Hepatocyte (in vitro differentiated cells): ENCODE measurements at regions not wholly inside any gene's neighbourhood (a gene's known extent, or its start where the extent isn't known, plus 50 kb on each side); places are given as distances from the start of the nearest gene placed in this dataset.

ENCODE experiments used
- DNase-seq: peaks from one replicate; pipeline ENCODE4 v3.0.0-alpha.2; 2016; ENCODE audit warnings: low spot score
- H2AFZ ChIP-seq: fragments of 200-600 bp; sonication (generic); 2 replicates; pipeline ENCODE4 v1.6.0; 2016; ENCODE audit warnings: antibody characterized with exemption, mild to moderate bottlenecking
- H3K27ac ChIP-seq: fragments of 200-600 bp; sonication (generic); 2 replicates; pipeline ENCODE4 v1.5.1; 2016; ENCODE audit warnings: mild to moderate bottlenecking
- H3K27me3 ChIP-seq: fragments of 200-600 bp; sonication (generic); 2 replicates; pipeline ENCODE4 v1.6.1; 2016
- H3K36me3 ChIP-seq: fragments of 200-600 bp; sonication (generic); replicated peaks from 2 replicates; pipeline ENCODE4 v1.5.1; 2016; ENCODE audit warnings: low read depth; ENCODE audit not compliant: insufficient read depth
- H3K4me1 ChIP-seq: fragments of 200-600 bp; sonication (generic); 2 replicates; pipeline ENCODE4 v1.5.1; 2016; ENCODE audit warnings: mild to moderate bottlenecking, moderate library complexity; ENCODE audit not compliant: insufficient read depth
- H3K4me2 ChIP-seq: fragments of 200-600 bp; sonication (generic); 2 replicates; pipeline ENCODE4 v1.6.0; 2016
- H3K4me3 ChIP-seq: fragments of 200-600 bp; sonication (generic); 2 replicates; pipeline ENCODE4 v1.5.1; 2016; ENCODE audit warnings: mild to moderate bottlenecking
- H3K79me2 ChIP-seq: fragments of 200-600 bp; sonication (generic); 2 replicates; pipeline ENCODE4 v1.6.0; 2017; ENCODE audit warnings: mild to moderate bottlenecking
- H3K9me2 ChIP-seq: fragments of 200-600 bp; sonication (generic); replicated peaks from 2 replicates; pipeline ENCODE4 v1.6.0; 2017; ENCODE audit warnings: mild to moderate bottlenecking; ENCODE audit not compliant: insufficient read depth
- H3K9me3 ChIP-seq: fragments of 200-600 bp; sonication (generic); 2 replicates; pipeline ENCODE4 v1.5.1; 2016; ENCODE audit warnings: low read depth, mild to moderate bottlenecking
- H4K20me1 ChIP-seq: fragments of 200-600 bp; sonication (generic); 2 replicates; pipeline ENCODE4 v1.6.0; 2016; ENCODE audit warnings: mild to moderate bottlenecking; ENCODE audit not compliant: insufficient read depth, poor library complexity, severe bottlenecking
- EZH2 ChIP-seq: fragments of 200-600 bp; sonication (generic); IDR thresholded peaks from 2 replicates; pipeline ENCODE4 v1.6.1; 2016; ENCODE audit warnings: antibody characterized with exemption, mild to moderate bottlenecking, borderline replicate concordance
- EZH2phosphoT487 ChIP-seq: fragments of 200-600 bp; sonication (generic); IDR thresholded peaks from one replicate; pipeline ENCODE4 v1.6.1; 2018; ENCODE audit warnings: antibody characterized with exemption, mild to moderate bottlenecking, low read depth, moderate library complexity; ENCODE audit not compliant: unreplicated experiment, severe bottlenecking
- WGBS: methylation state at CpG from one replicate; pipeline ENCODE4 v1.1.6; 2016; ENCODE audit warnings: low lambda C conversion rate; ENCODE audit errors: missing lambda C conversion rate; 5-methylcytosine and 5-hydroxymethylcytosine counted together
- TF ChIP-seq, protein P1 (sequence below): fragments of 200-600 bp; sonication (generic); IDR thresholded peaks from 2 replicates; pipeline ENCODE4 v1.5.1; 2016; ENCODE audit warnings: antibody characterized with exemption, mild to moderate bottlenecking; ENCODE audit not compliant: poor library complexity

DNA sequence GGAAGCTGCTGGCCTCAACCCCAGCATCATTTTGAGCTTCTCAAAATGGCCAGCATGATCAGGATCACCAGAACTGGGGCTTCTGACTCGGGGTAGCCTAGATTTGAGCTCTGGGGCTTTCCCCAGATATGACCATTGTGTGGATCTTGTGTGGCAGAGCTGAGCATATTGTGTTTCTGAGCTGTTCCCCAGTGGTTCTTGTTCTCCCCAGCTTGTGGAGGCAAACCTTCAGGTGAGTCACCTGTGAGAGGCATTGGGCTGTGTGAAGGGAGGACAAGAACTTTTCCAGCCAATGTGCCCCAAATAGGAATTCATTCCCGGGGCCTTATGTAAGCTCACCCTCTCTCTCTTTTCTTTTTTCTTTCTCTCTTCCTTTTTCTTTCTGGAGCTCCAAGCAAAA, 80.7 kb upstream of the PITX1 start:
- Histone ChIP-seq H3K36me3 (no peaks in the 10 kb centered on the region), H3K27ac (no peak overlapping the region), H3K9me2 (no peaks in the 10 kb centered on the region), H3K4me2 (no peak overlapping the region), H3K27me3 (no peaks in the 10 kb centered on the region), H2AFZ (no peak overlapping the region), H3K4me1 (peaks cover 15% of the 10 kb centered on the region), H4K20me1 (no peaks in the 10 kb centered on the region), H3K4me3 (no peak overlapping the region), H3K79me2 (no peaks in the 10 kb centered on the region), H3K9me3 (no peaks in the 10 kb centered on the region)
- no peak for TF ChIP-seq EZH2phosphoT487
- TF ChIP-seq EZH2 = no peak
- 89% methylated on average over 2 of the region's 2 CpGs for WGBS
- no peak for DNase-seq

DNA sequence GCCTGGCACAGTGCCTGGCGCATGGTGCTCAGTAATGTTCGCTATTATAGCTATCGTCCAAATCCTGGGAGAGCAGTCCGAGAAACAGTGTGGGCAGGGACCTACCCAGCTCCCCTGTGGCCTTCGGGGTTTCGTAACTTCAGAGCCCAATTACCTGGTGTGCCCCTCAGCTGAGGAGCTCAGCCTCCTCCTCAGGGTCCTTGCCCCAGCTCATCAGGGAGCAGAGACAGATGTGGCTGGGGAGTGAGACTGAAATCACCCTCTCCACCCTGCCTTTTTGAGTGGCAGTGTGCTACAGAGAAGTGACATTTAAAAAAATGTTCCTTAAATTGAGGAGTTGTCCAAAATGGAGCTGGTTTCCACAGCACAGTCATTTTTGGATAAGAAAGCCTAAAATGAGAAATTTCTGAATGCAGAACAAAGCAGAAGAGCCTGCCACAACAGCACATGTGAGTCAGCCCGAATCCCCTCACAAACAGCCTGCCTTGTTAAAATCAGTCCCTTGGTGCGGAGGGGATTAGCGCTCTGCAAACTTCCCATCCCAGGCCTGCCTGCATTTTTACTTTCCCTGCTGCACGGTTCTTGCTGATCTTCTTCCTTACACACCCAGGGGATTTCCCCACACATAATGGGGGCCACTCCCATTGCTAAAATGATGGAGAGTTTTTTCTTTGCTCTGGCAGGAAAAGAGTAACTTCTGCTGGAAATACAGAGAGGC, 78.1 kb upstream of the PITX1 start:
- TF ChIP-seq EZH2phosphoT487 (no peak), EZH2 (no peak)
- TF ChIP-seq, protein P1, sequence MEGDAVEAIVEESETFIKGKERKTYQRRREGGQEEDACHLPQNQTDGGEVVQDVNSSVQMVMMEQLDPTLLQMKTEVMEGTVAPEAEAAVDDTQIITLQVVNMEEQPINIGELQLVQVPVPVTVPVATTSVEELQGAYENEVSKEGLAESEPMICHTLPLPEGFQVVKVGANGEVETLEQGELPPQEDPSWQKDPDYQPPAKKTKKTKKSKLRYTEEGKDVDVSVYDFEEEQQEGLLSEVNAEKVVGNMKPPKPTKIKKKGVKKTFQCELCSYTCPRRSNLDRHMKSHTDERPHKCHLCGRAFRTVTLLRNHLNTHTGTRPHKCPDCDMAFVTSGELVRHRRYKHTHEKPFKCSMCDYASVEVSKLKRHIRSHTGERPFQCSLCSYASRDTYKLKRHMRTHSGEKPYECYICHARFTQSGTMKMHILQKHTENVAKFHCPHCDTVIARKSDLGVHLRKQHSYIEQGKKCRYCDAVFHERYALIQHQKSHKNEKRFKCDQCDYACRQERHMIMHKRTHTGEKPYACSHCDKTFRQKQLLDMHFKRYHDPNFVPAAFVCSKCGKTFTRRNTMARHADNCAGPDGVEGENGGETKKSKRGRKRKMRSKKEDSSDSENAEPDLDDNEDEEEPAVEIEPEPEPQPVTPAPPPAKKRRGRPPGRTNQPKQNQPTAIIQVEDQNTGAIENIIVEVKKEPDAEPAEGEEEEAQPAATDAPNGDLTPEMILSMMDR = no peak
- no peaks in the 10 kb centered on the region for H3K9me3 ChIP-seq
- H3K4me2 ChIP-seq = peak overlapping the region; percentile 9
- no peaks in the 10 kb centered on the region for H3K27me3 ChIP-seq
- H3K4me1 ChIP-seq = peaks cover 15% of the 10 kb centered on the region
- no peak overlapping the region for H3K4me3 ChIP-seq
- no peaks in the 10 kb centered on the region for H4K20me1 ChIP-seq
- H3K79me2 ChIP-seq = no peaks in the 10 kb centered on the region
- 60% methylated on average over 10 of the region's 10 CpGs for WGBS
- H3K27ac ChIP-seq = peak overlapping the region; percentile 41
- DNase-seq = peak; percentile 39
- H3K9me2 ChIP-seq = no peaks in the 10 kb centered on the region
- H3K36me3 ChIP-seq = no peaks in the 10 kb centered on the region
- no peak overlapping the region for H2AFZ ChIP-seq

DNA sequence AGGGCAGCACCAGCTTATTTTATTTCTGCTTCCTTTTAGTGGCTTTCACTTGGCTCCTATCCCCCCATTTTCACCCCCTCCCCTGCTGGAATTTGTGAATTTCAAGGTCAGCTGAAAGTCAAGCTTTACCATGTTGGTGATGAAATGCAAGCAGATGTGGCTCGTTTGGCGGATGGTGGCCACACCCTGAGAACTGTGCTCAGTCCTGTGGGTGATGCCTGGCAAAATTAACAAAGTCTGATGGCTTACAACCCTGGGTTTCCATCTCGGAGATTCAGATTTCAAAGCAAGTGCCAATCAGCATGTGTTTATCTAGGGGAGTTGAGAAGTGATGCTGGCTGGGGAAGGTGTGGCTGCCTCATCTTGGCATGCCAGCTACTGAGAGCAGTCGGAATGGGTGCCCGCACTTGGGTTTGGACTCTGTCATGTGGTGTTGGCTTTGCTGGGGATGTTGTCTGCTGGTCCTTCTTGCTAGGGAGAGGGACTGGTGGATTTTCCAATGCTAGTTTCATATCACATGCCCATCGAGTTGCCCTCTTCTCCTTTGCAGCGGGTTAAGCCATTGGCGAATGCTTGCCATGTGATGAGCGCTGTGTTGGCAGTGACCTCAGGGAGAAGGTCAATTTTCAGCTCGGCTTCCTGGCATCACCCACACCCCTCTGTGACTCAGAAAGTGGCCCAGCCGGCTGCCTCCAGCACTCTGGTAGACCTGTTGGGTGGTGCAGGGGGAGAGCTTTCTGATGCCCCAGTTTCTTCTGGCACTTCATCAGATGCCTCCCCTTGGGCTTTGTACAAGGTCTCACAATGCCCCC, 77.0 kb upstream of the PITX1 start:
- H3K4me2 ChIP-seq = no peak overlapping the region
- TF ChIP-seq, protein P1 = no peak
- TF ChIP-seq EZH2phosphoT487 (no peak), EZH2 (no peak)
- H3K4me3 ChIP-seq = no peak overlapping the region
- 83% methylated on average over 11 of the region's 11 CpGs for WGBS
- H3K4me1 ChIP-seq = peaks cover 10% of the 10 kb centered on the region
- no peak overlapping the region for H3K27ac ChIP-seq
- H3K79me2 ChIP-seq = no peaks in the 10 kb centered on the region
- no peaks in the 10 kb centered on the region for H4K20me1 ChIP-seq
- no peak overlapping the region for H2AFZ ChIP-seq
- no peaks in the 10 kb centered on the region for H3K9me3 ChIP-seq
- H3K9me2 ChIP-seq = no peaks in the 10 kb centered on the region
- no peak for DNase-seq
- no peaks in the 10 kb centered on the region for H3K36me3 ChIP-seq
- no peaks in the 10 kb centered on the region for H3K27me3 ChIP-seq

DNA sequence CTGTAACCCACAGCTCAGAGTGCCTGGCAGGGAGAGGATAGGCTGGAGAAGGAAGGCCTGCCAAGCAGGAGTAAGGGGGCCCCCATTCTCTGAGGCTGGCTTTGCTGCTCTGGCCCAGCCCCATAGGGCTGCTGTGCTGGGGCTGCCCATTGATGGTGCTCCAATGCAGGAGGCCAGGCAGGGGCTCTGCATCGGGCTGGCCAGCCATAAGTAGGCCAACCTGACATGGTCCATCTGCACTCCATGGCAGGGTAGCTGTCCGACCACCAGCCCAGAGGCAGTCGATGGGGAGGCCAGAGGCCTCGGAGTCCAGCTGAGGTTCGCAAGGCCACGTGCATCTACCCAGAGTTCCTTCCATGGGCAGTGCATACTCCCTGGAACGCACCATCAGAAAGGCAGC, 75.0 kb upstream of the PITX1 start:
- no peak for DNase-seq
- no peaks in the 10 kb centered on the region for H3K27me3 ChIP-seq
- no peak for TF ChIP-seq EZH2phosphoT487
- TF ChIP-seq, protein P1 = no peak
- no peak for TF ChIP-seq EZH2
- H2AFZ ChIP-seq = no peak overlapping the region
- no peaks in the 10 kb centered on the region for H3K36me3 ChIP-seq
- no peak overlapping the region for H3K27ac ChIP-seq
- H3K4me1 ChIP-seq = peaks cover 5% of the 10 kb centered on the region
- 95% methylated on average over 7 of the region's 7 CpGs for WGBS
- H4K20me1 ChIP-seq = no peaks in the 10 kb centered on the region
- no peaks in the 10 kb centered on the region for H3K9me3 ChIP-seq
- H3K4me3 ChIP-seq = no peak overlapping the region
- no peaks in the 10 kb centered on the region for H3K9me2 ChIP-seq
- H3K4me2 ChIP-seq = no peak overlapping the region
- H3K79me2 ChIP-seq = no peaks in the 10 kb centered on the region
